ENCODE measurements at regions not wholly inside any gene's neighbourhood (a gene's known extent, or its start where the extent isn't known, plus 50 kb on each side); places are given as distances from the start of the nearest gene placed in this dataset.

- no peak for TF ChIP-seq CTCF (IDR thresholded peaks at IDR 0.05 in 2 of 3, conservative IDR thresholded peaks at IDR 0.05 in 1 of 3; ENCODE audit: borderline replicate concordance in 1 of 3, insufficient read depth in 1 of 3, low read depth in 2 of 3, low read length in 2 of 3)
- no peak for TF ChIP-seq POLR2AphosphoS5 (IDR thresholded peaks at IDR 0.05; ENCODE audit: low read depth, low read length)
- TF ChIP-seq POLR2A (IDR thresholded peaks at IDR 0.05; ENCODE audit: borderline replicate concordance, extremely low read depth, insufficient read depth, insufficient read length): no peak
- no peak for TF ChIP-seq RAD21 (IDR thresholded peaks at IDR 0.05; ENCODE audit: low read depth)
- TF ChIP-seq CEBPB (IDR thresholded peaks at IDR 0.05; ENCODE audit: low read depth): no peak
- TF ChIP-seq YY1 (IDR thresholded peaks at IDR 0.05; ENCODE audit: extremely low read depth, insufficient replicate concordance, low read depth, low read length): no peak
- TF ChIP-seq TCF7L2 (IDR thresholded peaks at IDR 0.05; ENCODE audit: borderline replicate concordance, extremely low read depth, insufficient read depth, insufficient read length): no peak
- TF ChIP-seq, protein P1, sequence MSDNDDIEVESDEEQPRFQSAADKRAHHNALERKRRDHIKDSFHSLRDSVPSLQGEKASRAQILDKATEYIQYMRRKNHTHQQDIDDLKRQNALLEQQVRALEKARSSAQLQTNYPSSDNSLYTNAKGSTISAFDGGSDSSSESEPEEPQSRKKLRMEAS (IDR thresholded peaks at IDR 0.05): no peak
- no peak for TF ChIP-seq ZNF274 (IDR thresholded peaks at IDR 0.05; ENCODE audit: low read depth, low read length)
- no peak for TF ChIP-seq ELF1 (IDR thresholded peaks at IDR 0.05; ENCODE audit: borderline replicate concordance, low read depth)
Observed at GRCh38 chr16:51408357-51408756, 257.3 kb upstream of the SALL1 start.
